Heart right ventricle (tissue), 16 donors: ENCODE measurements at regions not wholly inside any gene's neighbourhood (a gene's known extent, or its start where the extent isn't known, plus 50 kb on each side); places are given as distances from the start of the nearest gene placed in this dataset.

ENCODE experiments used
- ATAC-seq, 8 donors: fragments of 200-7000 bp; cut with Tn5 transposase; one replicate each; pipeline ENCODE4 v1.9.1; 2020; ENCODE audit warnings: mild to moderate bottlenecking in 8 of 8, moderate library complexity in 8 of 8, moderate number of reproducible peaks in 1 of 8
- DNase-seq, 2 donors: peaks; one replicate each; pipeline ENCODE4 v3.0.0-alpha.2; 2020
- H3K27ac ChIP-seq, 10 donors: fragments of 200-600 bp; sonication (generic) in 2 of 10; one replicate each; pipeline versions ENCODE4 v1.5.0 to v1.8.0; 2020 to 2022; ENCODE audit warnings: mild to moderate bottlenecking in 3 of 10
- H3K27me3 ChIP-seq, 7 donors: fragments of 200-600 bp; one replicate each; pipeline ENCODE4 v1.8.0; 2021 to 2022; ENCODE audit warnings: mild to moderate bottlenecking in 2 of 7
- H3K36me3 ChIP-seq, 9 donors: fragments of 200-600 bp; sonication (generic) in 1 of 9; one replicate each; pipeline versions ENCODE4 v1.5.0 to v1.8.0; 2020 to 2022; ENCODE audit warnings: mild to moderate bottlenecking in 2 of 9
- H3K4me1 ChIP-seq, 9 donors: fragments of 200-600 bp; sonication (generic) in 1 of 9; one replicate each; pipeline versions ENCODE4 v1.5.0 to v1.8.0; 2020 to 2022; ENCODE audit warnings: mild to moderate bottlenecking in 4 of 9
- H3K4me3 ChIP-seq, 10 donors: fragments of 200-600 bp; sonication (generic) in 2 of 10; one replicate each; pipeline versions ENCODE4 v1.5.0 to v1.8.0; 2020 to 2022; ENCODE audit warnings: mild to moderate bottlenecking in 7 of 10, moderate library complexity in 2 of 10
- H3K9me3 ChIP-seq, 11 donors: fragments of 200-600 bp in 10 of 11; sonication (generic) in 2 of 11; one replicate each; pipeline versions ENCODE4 v1.5.0 to v1.8.0; 2013 to 2022; ENCODE audit warnings: mild to moderate bottlenecking in 2 of 11, control low read depth in 1 of 11, moderate library complexity in 1 of 11
- WGBS, 2 donors: extraction: QIAGEN DNeasy Blood & Tissue Kit; methylation state at CpG; one replicate each; pipeline ENCODE4 v1.1.7; 2013; ENCODE audit warnings: inconsistent platforms in 1 of 2; 5-methylcytosine and 5-hydroxymethylcytosine counted together
- intact Hi-C, 10 donors: fragments of 100-400 bp; cut with DNase I; formaldehyde crosslinking; loops; one replicate each; pipeline versions ENCODE4 v1.11.1 to v1.14.2; 2022
- TF ChIP-seq, protein P1 (sequence below), 9 donors: fragments of 200-600 bp; sonication (generic) in 2 of 9; IDR thresholded peaks; one replicate each; pipeline versions ENCODE4 v1.5.0 to v1.8.0; 2021 to 2022; ENCODE audit warnings: antibody characterized with exemption in 9 of 9, mild to moderate bottlenecking in 5 of 9, moderate library complexity in 1 of 9
- donor health status: Arrhythmogenic right ventricular cardiomyopathy.
- donor health status: ischemic (EF 13 %, LVEDD 7.1; RV severe dilation, severe dysfunction).
- donor health status: healthy with polysubstance abuse.
- donor health status: DM: no; HTN: yes; CAD: no.
- donor health status: DM: no; HTN: no; CAD: no.
- donor health status: ischemic (EF 25% LVEDD 6.9; RV normal size, moderate dysfunction).
- donor health status: ischemic (EF 25% LVEDD 5.7; RV mildly dilated, moderate dysfunction).
- donor health status: healthy.
- donor health status: DM: yes; HTN: yes; CAD: no.
- donor health status: Ischemic cardiomyopathy.
- donor health status: ischemic (EF 35%, LVEDD 5.7; RV mildly dilated, moderate dysfunction).
- donor health status: nonischemic (EF 11% LVEDD 7.7; RV severe dilation, severe dysfunction).
- donor health status: DM: yes; HTN: yes; CAD: no.
- donor health status: PGD.
- donor health status: ischemic (EF 29% LVEDD 5.4; RV normal size, mild dysfunction).
- donor health status: nonischemic (EF 23%, LVEDD 6.1; RV moderate dilation, normal function).

DNA sequence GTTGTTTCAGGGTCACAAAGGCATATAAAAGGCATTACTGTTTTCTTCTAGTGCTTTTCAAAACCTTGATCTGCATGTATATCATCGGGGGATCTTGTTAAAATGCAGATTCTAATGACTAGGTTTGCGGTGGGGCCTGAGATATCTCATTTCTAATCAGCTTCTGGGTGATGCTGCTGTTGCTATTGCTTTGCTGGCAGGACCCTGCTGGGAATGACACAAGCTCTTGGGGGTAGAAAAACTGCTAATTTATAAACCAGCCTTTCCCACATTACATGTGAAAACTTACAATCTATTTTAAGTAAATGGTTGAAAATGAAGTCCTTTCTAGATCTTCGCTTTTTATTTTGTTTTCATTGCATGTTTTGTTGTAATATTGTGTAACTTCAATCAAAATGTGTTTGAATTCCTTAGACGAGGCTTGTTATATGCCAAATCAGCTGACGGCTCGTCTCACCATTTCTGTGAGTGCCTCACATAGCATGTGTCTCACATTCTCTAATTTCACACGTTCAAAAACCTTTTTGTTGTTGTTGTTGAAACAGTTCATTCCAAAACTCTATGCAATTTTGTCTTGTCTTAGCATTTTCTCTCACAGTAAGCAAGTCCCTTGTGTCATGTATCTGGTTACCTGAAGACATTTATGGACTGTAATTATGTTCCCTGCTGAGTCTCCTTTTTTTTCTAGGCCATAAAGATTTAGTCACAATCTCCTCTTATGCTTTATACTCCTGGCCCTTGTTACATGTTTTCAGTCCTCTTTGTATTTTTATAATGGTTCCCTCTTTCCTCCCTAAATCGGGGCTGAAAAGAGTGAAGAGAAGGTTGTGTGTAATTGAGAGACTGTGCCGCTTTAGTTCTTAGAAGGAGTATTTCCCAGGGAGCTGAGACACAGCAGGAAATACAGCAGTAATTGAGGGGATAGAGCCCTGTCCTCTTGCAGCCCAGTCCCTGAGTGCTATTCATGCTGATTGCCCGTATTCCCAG lies 521.0 kb upstream of the SEMA6A start:
- no peak for DNase-seq
- TF ChIP-seq, protein P1, sequence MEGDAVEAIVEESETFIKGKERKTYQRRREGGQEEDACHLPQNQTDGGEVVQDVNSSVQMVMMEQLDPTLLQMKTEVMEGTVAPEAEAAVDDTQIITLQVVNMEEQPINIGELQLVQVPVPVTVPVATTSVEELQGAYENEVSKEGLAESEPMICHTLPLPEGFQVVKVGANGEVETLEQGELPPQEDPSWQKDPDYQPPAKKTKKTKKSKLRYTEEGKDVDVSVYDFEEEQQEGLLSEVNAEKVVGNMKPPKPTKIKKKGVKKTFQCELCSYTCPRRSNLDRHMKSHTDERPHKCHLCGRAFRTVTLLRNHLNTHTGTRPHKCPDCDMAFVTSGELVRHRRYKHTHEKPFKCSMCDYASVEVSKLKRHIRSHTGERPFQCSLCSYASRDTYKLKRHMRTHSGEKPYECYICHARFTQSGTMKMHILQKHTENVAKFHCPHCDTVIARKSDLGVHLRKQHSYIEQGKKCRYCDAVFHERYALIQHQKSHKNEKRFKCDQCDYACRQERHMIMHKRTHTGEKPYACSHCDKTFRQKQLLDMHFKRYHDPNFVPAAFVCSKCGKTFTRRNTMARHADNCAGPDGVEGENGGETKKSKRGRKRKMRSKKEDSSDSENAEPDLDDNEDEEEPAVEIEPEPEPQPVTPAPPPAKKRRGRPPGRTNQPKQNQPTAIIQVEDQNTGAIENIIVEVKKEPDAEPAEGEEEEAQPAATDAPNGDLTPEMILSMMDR (IDR thresholded peaks at IDR 0.05) = no peak
- no peaks in the 10 kb centered on the region for H3K27me3 ChIP-seq
- no peak for ATAC-seq
- H3K27ac ChIP-seq = no peak overlapping the region
- intact Hi-C loops = no loop called here
- H3K4me1 ChIP-seq = peaks cover 0 to 7% (median 0%) of the 10 kb centered on the region in 9 donors
- WGBS, 2 donors = 75 to 79% methylated on average over 10 of the region's 10 CpGs
- H3K36me3 ChIP-seq = no peaks in the 10 kb centered on the region
- no peaks in the 10 kb centered on the region for H3K9me3 ChIP-seq
- no peak overlapping the region for H3K4me3 ChIP-seq

DNA sequence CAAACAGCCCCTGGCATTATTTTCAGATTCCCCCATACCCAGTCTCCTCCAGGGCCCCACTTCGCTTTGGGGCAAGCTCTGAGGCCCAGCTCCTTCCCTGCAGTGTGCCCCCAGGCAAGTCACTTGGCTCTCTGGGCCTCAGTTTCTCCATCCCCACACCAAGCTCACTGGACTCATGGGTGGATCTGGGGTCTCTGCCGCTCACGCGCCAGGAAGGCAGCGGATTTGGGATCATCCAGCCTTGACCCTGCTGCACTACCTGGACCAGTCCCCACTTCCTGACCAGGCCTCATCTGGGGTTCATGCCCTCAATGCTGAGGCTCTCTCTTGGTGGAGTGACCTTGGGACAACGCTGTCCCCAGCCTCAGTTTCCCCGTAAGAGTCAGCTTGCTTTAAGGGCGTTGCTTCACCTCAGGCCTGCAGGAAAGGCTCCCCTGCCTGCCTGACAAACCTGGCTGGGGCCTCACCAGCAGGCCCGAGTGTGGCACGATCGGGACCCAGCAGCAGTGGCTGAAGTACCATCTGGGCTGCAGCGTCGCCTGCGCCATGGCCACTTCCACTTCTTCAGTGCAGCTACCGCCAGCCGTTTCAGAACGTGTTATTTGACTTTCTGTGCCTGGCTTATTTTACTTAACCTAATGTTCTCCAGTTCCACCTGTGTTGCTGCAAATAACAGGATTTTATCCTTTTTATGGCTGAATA lies 519.6 kb upstream of the SEMA6A start:
- Histone ChIP-seq H3K27ac (no peak overlapping the region), H3K27me3 (no peaks in the 10 kb centered on the region), H3K36me3 (no peaks in the 10 kb centered on the region), H3K4me3 (no peak overlapping the region), H3K4me1 (peaks cover 0 to 7% (median 0%) of the 10 kb centered on the region in 9 donors), H3K9me3 (no peaks in the 10 kb centered on the region)
- TF ChIP-seq, protein P1 (IDR thresholded peaks at IDR 0.05) = no peak
- no peak for ATAC-seq
- DNase-seq = no peak
- 98 to 99% methylated on average over 17 of the region's 17 CpGs for WGBS, 2 donors
- intact Hi-C loops = no loop called here

GRCh38 chr5:117093653-117094052 lies 519.0 kb upstream of the SEMA6A start:
- Histone ChIP-seq H3K4me3 (no peak overlapping the region), H3K36me3 (no peaks in the 10 kb centered on the region), H3K27me3 (no peaks in the 10 kb centered on the region), H3K27ac (no peak overlapping the region), H3K9me3 (no peaks in the 10 kb centered on the region), H3K4me1 (peaks cover 0 to 7% (median 0%) of the 10 kb centered on the region in 9 donors)
- WGBS, 2 donors = 97% methylated on average over 12 of the region's 12 CpGs
- TF ChIP-seq, protein P1 (IDR thresholded peaks at IDR 0.05) = no peak
- ATAC-seq (no peak), DNase-seq (no peak)
- intact Hi-C loops = no loop called here

GRCh38 chr5:117089001-117089400 lies 514.4 kb upstream of the SEMA6A start:
- TF ChIP-seq, protein P1 (IDR thresholded peaks at IDR 0.05) = no peak
- Histone ChIP-seq H3K4me3 (no peak overlapping the region), H3K27me3 (no peaks in the 10 kb centered on the region), H3K9me3 (no peaks in the 10 kb centered on the region), H3K27ac (no peak overlapping the region), H3K4me1 (peaks cover 0 to 7% (median 0%) of the 10 kb centered on the region in 9 donors), H3K36me3 (no peaks in the 10 kb centered on the region)
- intact Hi-C loops = no loop called here
- 89 to 95% methylated on average over 2 of the region's 2 CpGs for WGBS, 2 donors
- DNase-seq (no peak), ATAC-seq (no peak)
